HCT116 (cell line): ENCODE measurements at regions not wholly inside any gene's neighbourhood (a gene's known extent, or its start where the extent isn't known, plus 50 kb on each side); places are given as distances from the start of the nearest gene placed in this dataset.

Experiments used
- ATAC-seq: fragments of 200-7000 bp; cut with Tn5 transposase; 2 replicates; pipeline ENCODE4 v1.9.1; 2020; ENCODE audit warnings: mild to moderate bottlenecking, moderate library complexity
- BruUV-seq: library from RNA; stranded (reverse); fragments of 400-500 nt; replicated peaks from 2 replicates; lab custom pipeline; 2021; lab: Mats Ljungman, UMichigan
- CTCF ChIA-PET: fragments of 300-600 bp; sonication (Branson Sonifier 250); formaldehyde crosslinking; loops from one replicate; lab custom pipeline; 2021; ENCODE audit warnings: antibody characterized with exemption; lab: Charles Lee
- POLR2A ChIA-PET: fragments of 300-600, 350-600 bp; sonication (Branson Sonifier 250); formaldehyde crosslinking; loops from one replicate; lab custom pipeline; 2021; ENCODE audit warnings: antibody characterized with exemption; lab: Charles Lee
- RAD21 ChIA-PET, 2 experiments: fragments of 300-600 bp; sonication (Branson Sonifier 250); formaldehyde crosslinking; loops; one replicate each; lab custom pipeline; 2023; ENCODE audit warnings: low total read pairs in 2 of 2; ENCODE audit not compliant: uncharacterized antibody in 2 of 2, unreplicated experiment in 2 of 2, low non-redundant PET in 1 of 2; lab: Charles Lee
- DNase-seq: peaks from one replicate; pipeline ENCODE4 v3.0.0-alpha.2; 2010; ENCODE audit warnings: low read depth, low spot score
- H2AFZ ChIP-seq: fragments of 200-600 bp; shearing (Covaris generic), sonication (generic); 2 replicates; pipeline ENCODE4 v1.6.1; 2017; ENCODE audit warnings: low read depth, mixed run types, mixed read lengths, antibody characterized with exemption, low read length; ENCODE audit not compliant: poor library complexity, severe bottlenecking
- H3K27ac ChIP-seq: 2 replicates; pipeline ENCODE4 v1.5.1; 2012; ENCODE audit warnings: low read depth, low read length
- H3K27me3 ChIP-seq: fragments of 200-600 bp; sonication (generic); 2 replicates; pipeline ENCODE4 v1.6.1; 2016; ENCODE audit warnings: mixed run types, low read length, mixed read lengths; ENCODE audit not compliant: insufficient read depth
- H3K36me3 ChIP-seq, 2 experiments: fragments of 200-500 bp in 1 of 2; fragments of 200-600 bp in 1 of 2; sonication (Bioruptor generic) in 1 of 2; sonication (generic) in 1 of 2; 2 replicates each; pipeline versions ENCODE4 v1.5.1 to v1.6.1; 2014 to 2016; ENCODE audit warnings: low read length in 2 of 2, inconsistent platforms in 1 of 2, mixed read lengths in 1 of 2, mixed run types in 1 of 2; ENCODE audit not compliant: insufficient read depth in 2 of 2, control insufficient read depth in 1 of 2
- H3K4me1 ChIP-seq, 2 experiments: fragments of 200-600 bp in 1 of 2; sonication (generic) in 1 of 2; 2 replicates each; pipeline versions ENCODE4 v1.5.1 to v1.6.1; 2012 to 2017; ENCODE audit warnings: low read length in 2 of 2, inconsistent platforms in 1 of 2, mild to moderate bottlenecking in 1 of 2, mixed read lengths in 1 of 2, mixed run types in 1 of 2, moderate library complexity in 1 of 2; ENCODE audit not compliant: insufficient read depth in 2 of 2, control insufficient read depth in 1 of 2
- H3K4me2 ChIP-seq: fragments of 200-600 bp; sonication (generic); 2 replicates; pipeline ENCODE4 v1.6.1; 2017; ENCODE audit warnings: mixed run types, low read length, mixed read lengths
- H3K4me3 ChIP-seq, 2 experiments: fragments of 200-600 bp in 1 of 2; sonication (generic) in 1 of 2; replicated peaks in 1 of 2; 2 replicates each; pipeline ENCODE4 v1.5.1; 2011 to 2016; ENCODE audit warnings: low read length in 2 of 2, control low read depth in 1 of 2, low read depth in 1 of 2, mild to moderate bottlenecking in 1 of 2, mixed read lengths in 1 of 2, mixed run types in 1 of 2
- H3K79me2 ChIP-seq: fragments of 200-600 bp; sonication (generic); 2 replicates; pipeline ENCODE4 v1.6.1; 2017; ENCODE audit warnings: mild to moderate bottlenecking, mixed run types, low read length, moderate library complexity, mixed read lengths; ENCODE audit not compliant: insufficient read depth
- H3K9ac ChIP-seq: fragments of 200-600 bp; sonication (generic); 2 replicates; pipeline ENCODE4 v1.6.1; 2016; ENCODE audit warnings: low read length, mixed read lengths
- H3K9me2 ChIP-seq: fragments of 200-600 bp; sonication (generic), shearing (Covaris generic); 2 replicates; pipeline ENCODE4 v1.6.1; 2017; ENCODE audit warnings: mixed run types, mild to moderate bottlenecking, moderate library complexity; ENCODE audit not compliant: insufficient read depth
- H3K9me3 ChIP-seq, 2 experiments: fragments of 200-500 bp in 1 of 2; fragments of 200-600 bp in 1 of 2; sonication (Bioruptor generic) in 1 of 2; sonication (generic) in 1 of 2; 2 replicates each; pipeline ENCODE4 v1.6.1; 2014 to 2017; ENCODE audit warnings: low read length in 2 of 2, mixed read lengths in 2 of 2, inconsistent platforms in 1 of 2, low read depth in 1 of 2, mild to moderate bottlenecking in 1 of 2, mixed run types in 1 of 2, moderate library complexity in 1 of 2; ENCODE audit not compliant: control insufficient read depth in 1 of 2, insufficient read depth in 1 of 2
- H4K20me1 ChIP-seq: fragments of 200-600 bp; sonication (generic), shearing (Covaris generic); 2 replicates; pipeline ENCODE4 v1.6.1; 2017; ENCODE audit warnings: mixed run types, mild to moderate bottlenecking, moderate library complexity; ENCODE audit not compliant: insufficient read depth
- CEBPB ChIP-seq: IDR thresholded peaks from 2 replicates; pipeline ENCODE4 v1.6.1; 2012; ENCODE audit warnings: low read depth
- EZH2 ChIP-seq: fragments of 200-600 bp; sonication (generic); IDR thresholded peaks from 2 replicates; pipeline ENCODE4 v1.6.1; 2017; ENCODE audit warnings: antibody characterized with exemption, mixed run types
- EZH2phosphoT487 ChIP-seq: fragments of 200-600 bp; IDR thresholded peaks from 2 replicates; pipeline ENCODE4 v1.6.1; 2018; ENCODE audit warnings: antibody characterized with exemption, borderline replicate concordance
- POLR2AphosphoS5 ChIP-seq: IDR thresholded peaks from 2 replicates; pipeline ENCODE4 v1.6.1; 2011; ENCODE audit warnings: mild to moderate bottlenecking, low read depth, low read length, moderate library complexity
- SIN3A ChIP-seq: IDR thresholded peaks from 2 replicates; pipeline ENCODE4 v1.6.1; 2012; ENCODE audit warnings: low read depth
- SP1 ChIP-seq: IDR thresholded peaks from 2 replicates; pipeline ENCODE4 v1.6.1; 2012; ENCODE audit warnings: low read depth
- TCF7L2 ChIP-seq: IDR thresholded peaks from 2 replicates; pipeline ENCODE4 v1.7.0; 2011; ENCODE audit warnings: borderline replicate concordance, inconsistent platforms; ENCODE audit not compliant: insufficient read depth, insufficient read length; ENCODE audit errors: extremely low read depth
- ZFX ChIP-seq: fragments of 450-650 bp; IDR thresholded peaks from 2 replicates; pipeline ENCODE4 v1.6.1; 2017
- intact Hi-C: fragments of 100-400 bp; cut with micrococcal nuclease; formaldehyde crosslinking; loops from 2 replicates; pipeline ENCODE4 v1.10.0; 2022
- TF ChIP-seq, protein P1 (sequence below): IDR thresholded peaks from 2 replicates; pipeline ENCODE4 v1.6.1; 2011; ENCODE audit warnings: mild to moderate bottlenecking, low read length, moderate library complexity; ENCODE audit not compliant: insufficient replicate concordance; ENCODE audit errors: extremely low read depth
- TF ChIP-seq, protein P2 (sequence below): IDR thresholded peaks from 2 replicates; pipeline ENCODE4 v1.6.1; 2012
- TF ChIP-seq, protein P3 (sequence below): IDR thresholded peaks from 2 replicates; pipeline ENCODE4 v1.6.1; 2012; ENCODE audit warnings: low read depth
- TF ChIP-seq, protein P4 (sequence below): IDR thresholded peaks from 2 replicates; pipeline ENCODE4 v1.6.1; 2012

DNA sequence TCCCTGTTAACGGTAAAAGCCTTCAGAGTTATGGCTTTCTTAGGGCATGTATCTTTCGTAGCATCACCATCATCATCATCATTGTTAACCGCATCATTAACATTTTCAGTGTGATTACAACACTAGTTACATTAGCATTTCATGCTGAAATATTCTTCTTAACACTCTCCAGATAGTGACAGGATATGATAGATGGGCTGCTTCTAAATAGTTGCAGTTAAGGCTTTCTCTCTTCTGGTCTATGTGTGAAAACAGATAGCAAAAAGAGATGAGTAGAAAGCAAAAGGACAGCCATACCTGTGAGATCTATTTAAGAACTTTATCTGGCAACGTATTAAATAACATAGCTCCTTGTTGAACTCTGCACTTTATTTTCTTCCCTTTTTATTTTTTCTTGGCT is 1069.8 kb downstream of the ADGRL3 start:
- no TSS peak for BruUV-seq
- no peaks in the 10 kb centered on the region for H3K4me1 ChIP-seq
- ATAC-seq (no peak), DNase-seq (no peak)
- RAD21 ChIA-PET: no interaction called here
- no peak overlapping the region for H3K4me2 ChIP-seq
- H3K36me3 ChIP-seq: no peaks in the 10 kb centered on the region
- no peaks in the 10 kb centered on the region for H4K20me1 ChIP-seq
- intact Hi-C loops: no loop called here
- H3K4me3 ChIP-seq: no peak overlapping the region
- peaks cover 0 to 14% of the 10 kb centered on the region in 2 experiments; a peak in 2 of 4 replicates for H3K9me3 ChIP-seq
- POLR2A ChIA-PET: no interaction called here
- no peak overlapping the region for H3K27ac ChIP-seq
- TF ChIP-seq, protein P1, sequence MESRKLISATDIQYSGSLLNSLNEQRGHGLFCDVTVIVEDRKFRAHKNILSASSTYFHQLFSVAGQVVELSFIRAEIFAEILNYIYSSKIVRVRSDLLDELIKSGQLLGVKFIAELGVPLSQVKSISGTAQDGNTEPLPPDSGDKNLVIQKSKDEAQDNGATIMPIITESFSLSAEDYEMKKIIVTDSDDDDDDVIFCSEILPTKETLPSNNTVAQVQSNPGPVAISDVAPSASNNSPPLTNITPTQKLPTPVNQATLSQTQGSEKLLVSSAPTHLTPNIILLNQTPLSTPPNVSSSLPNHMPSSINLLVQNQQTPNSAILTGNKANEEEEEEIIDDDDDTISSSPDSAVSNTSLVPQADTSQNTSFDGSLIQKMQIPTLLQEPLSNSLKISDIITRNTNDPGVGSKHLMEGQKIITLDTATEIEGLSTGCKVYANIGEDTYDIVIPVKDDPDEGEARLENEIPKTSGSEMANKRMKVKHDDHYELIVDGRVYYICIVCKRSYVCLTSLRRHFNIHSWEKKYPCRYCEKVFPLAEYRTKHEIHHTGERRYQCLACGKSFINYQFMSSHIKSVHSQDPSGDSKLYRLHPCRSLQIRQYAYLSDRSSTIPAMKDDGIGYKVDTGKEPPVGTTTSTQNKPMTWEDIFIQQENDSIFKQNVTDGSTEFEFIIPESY: no peak
- no peak for TF ChIP-seq POLR2AphosphoS5
- TF ChIP-seq CEBPB: no peak
- TF ChIP-seq ZFX: no peak
- TF ChIP-seq, protein P2, sequence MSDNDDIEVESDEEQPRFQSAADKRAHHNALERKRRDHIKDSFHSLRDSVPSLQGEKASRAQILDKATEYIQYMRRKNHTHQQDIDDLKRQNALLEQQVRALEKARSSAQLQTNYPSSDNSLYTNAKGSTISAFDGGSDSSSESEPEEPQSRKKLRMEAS: no peak
- no peak for TF ChIP-seq SP1
- TF ChIP-seq, protein P3, sequence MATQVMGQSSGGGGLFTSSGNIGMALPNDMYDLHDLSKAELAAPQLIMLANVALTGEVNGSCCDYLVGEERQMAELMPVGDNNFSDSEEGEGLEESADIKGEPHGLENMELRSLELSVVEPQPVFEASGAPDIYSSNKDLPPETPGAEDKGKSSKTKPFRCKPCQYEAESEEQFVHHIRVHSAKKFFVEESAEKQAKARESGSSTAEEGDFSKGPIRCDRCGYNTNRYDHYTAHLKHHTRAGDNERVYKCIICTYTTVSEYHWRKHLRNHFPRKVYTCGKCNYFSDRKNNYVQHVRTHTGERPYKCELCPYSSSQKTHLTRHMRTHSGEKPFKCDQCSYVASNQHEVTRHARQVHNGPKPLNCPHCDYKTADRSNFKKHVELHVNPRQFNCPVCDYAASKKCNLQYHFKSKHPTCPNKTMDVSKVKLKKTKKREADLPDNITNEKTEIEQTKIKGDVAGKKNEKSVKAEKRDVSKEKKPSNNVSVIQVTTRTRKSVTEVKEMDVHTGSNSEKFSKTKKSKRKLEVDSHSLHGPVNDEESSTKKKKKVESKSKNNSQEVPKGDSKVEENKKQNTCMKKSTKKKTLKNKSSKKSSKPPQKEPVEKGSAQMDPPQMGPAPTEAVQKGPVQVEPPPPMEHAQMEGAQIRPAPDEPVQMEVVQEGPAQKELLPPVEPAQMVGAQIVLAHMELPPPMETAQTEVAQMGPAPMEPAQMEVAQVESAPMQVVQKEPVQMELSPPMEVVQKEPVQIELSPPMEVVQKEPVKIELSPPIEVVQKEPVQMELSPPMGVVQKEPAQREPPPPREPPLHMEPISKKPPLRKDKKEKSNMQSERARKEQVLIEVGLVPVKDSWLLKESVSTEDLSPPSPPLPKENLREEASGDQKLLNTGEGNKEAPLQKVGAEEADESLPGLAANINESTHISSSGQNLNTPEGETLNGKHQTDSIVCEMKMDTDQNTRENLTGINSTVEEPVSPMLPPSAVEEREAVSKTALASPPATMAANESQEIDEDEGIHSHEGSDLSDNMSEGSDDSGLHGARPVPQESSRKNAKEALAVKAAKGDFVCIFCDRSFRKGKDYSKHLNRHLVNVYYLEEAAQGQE: no peak
- no peak for TF ChIP-seq TCF7L2
- TF ChIP-seq EZH2: no peak
- no peak for TF ChIP-seq EZH2phosphoT487
- TF ChIP-seq SIN3A: no peak
- TF ChIP-seq, protein P4, sequence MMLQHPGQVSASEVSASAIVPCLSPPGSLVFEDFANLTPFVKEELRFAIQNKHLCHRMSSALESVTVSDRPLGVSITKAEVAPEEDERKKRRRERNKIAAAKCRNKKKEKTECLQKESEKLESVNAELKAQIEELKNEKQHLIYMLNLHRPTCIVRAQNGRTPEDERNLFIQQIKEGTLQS: no peak
- TF ChIP-seq, all 23 proteins: peak for 0
- no peaks in the 10 kb centered on the region for H3K9me2 ChIP-seq
- H2AFZ ChIP-seq: no peak overlapping the region
- no peaks in the 10 kb centered on the region for H3K79me2 ChIP-seq
- CTCF ChIA-PET: no interaction called here
- H3K27me3 ChIP-seq: no peaks in the 10 kb centered on the region
- H3K9ac ChIP-seq: no peak overlapping the region
